ENCODE measurements at regions not wholly inside any gene's neighbourhood (a gene's known extent, or its start where the extent isn't known, plus 50 kb on each side); places are given as distances from the start of the nearest gene placed in this dataset.

DNA sequence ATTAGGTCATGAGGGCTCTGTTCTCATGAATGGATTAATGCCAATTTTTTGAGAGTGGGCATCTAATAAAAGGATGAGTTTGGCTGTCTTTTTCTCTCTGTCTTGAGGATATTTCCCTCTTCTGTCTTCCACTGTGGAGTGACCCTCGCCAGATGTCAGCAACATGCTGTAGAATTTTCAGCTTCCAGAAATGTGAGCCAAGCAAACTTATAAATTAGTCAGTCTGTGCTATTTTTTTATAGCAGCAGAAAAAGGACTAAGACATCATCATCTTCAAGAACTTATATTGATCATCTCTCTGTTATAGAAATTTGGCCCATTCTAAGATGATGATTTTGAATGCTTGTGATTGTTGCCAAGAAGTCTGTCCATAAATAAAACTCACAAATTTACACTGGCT, 431.4 kb downstream of the FGF9 start:
- H3K4me3 ChIP-seq (ENCODE audit: low read depth, poor library complexity, severe bottlenecking) = no peak overlapping the region
- WGBS, 2 donors = 59 to 60% methylated on average over 1 of the region's 1 CpG
- DNase-seq (ENCODE audit: low spot score in 2 of 2) = no peak
- TF ChIP-seq POLR2A (IDR thresholded peaks at IDR 0.05) (no peak), CTCF (IDR thresholded peaks at IDR 0.05) (no peak)
- intact Hi-C loops (cut with DNase I; ENCODE audit: low total_unique reads) = no loop called here

GRCh38 chr13:22103046-22104027, 432.5 kb downstream of the FGF9 start:
- DNase-seq (ENCODE audit: low spot score in 2 of 2) = no peak
- no peak overlapping the region for H3K4me3 ChIP-seq (ENCODE audit: low read depth, poor library complexity, severe bottlenecking)
- no peak for TF ChIP-seq POLR2A (IDR thresholded peaks at IDR 0.05)
- TF ChIP-seq CTCF (IDR thresholded peaks at IDR 0.05) = no peak
- intact Hi-C loops (cut with DNase I; ENCODE audit: low total_unique reads) = no loop called here
- 74 to 76% methylated on average over 10 of the region's 10 CpGs for WGBS, 2 donors

GRCh38 chr13:22106058-22106457, 435.2 kb downstream of the FGF9 start:
- no peak for DNase-seq (ENCODE audit: low spot score in 2 of 2)
- no peak for TF ChIP-seq CTCF (IDR thresholded peaks at IDR 0.05)
- no peak for TF ChIP-seq POLR2A (IDR thresholded peaks at IDR 0.05)
- H3K4me3 ChIP-seq (ENCODE audit: low read depth, poor library complexity, severe bottlenecking) = no peak overlapping the region
- intact Hi-C loops (cut with DNase I; ENCODE audit: low total_unique reads) = no loop called here
- 87 to 96% methylated on average over 3 of the region's 3 CpGs for WGBS, 2 donors

DNA sequence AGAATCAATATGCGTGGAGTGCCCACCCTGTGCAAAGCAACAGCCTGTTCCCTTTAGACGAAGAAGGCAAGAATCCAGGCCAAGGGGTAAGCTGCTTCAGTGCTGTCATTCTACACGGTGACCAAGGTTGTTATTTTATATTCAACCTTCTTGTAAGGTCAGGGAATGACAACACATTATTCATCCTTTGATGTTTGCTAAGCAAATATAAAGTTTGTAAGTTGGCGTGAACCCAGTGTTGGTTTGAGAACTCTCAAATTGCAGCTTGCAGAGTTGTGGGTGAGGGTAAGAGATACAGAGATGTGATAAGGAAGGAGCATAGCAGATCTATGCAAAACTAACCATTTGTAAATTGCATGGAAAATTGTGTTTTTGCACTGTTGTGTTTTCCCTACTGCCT, 436.7 kb downstream of the FGF9 start:
- WGBS, 2 donors = 68 to 71% methylated on average over 4 of the region's 4 CpGs

DNA sequence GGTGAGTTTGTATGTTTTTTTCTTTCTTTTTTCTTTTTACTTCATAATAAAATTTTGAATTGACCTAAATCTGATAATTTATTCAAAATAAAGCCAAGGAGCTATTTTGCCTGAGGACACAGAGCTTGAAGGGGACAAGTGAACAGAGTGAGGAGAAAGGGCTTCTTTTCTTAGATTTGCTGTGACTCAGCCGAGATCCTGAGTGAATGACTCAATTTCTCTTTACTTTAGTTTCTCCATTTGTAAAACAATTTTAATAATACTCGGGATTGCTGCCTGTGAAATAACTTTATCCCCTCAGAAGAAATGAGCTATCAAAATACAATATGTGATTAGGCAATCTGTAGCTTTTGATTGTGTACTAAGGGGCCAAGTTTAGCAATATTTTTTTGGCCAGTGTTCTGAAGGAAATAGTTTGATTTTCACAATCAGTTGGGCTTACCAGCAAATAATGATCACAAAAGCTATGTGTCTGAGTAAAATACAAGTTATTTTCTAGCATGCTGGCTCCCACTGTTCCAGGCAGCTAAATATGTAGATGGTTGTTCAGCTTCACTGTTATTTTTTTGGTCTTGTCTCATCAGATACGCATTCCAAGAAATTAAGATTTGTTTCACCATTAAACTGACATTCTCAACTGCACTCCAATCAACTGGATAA, 437.5 kb downstream of the FGF9 start:
- no peak overlapping the region for H3K4me3 ChIP-seq (ENCODE audit: low read depth, poor library complexity, severe bottlenecking)
- no peak for DNase-seq (ENCODE audit: low spot score in 2 of 2)
- 43 to 47% methylated on average over 3 of the region's 3 CpGs for WGBS, 2 donors
- intact Hi-C loops (cut with DNase I; ENCODE audit: low total_unique reads) = no loop called here
- no peak for TF ChIP-seq CTCF (IDR thresholded peaks at IDR 0.05)
- no peak for TF ChIP-seq POLR2A (IDR thresholded peaks at IDR 0.05)

More for the DNA sequence above, 436.7 kb downstream of the FGF9 start:
- no peak overlapping the region for H3K4me3 ChIP-seq (ENCODE audit: low read depth, poor library complexity, severe bottlenecking)
- TF ChIP-seq CTCF (IDR thresholded peaks at IDR 0.05) (no peak), POLR2A (IDR thresholded peaks at IDR 0.05) (no peak)
- intact Hi-C loops (cut with DNase I; ENCODE audit: low total_unique reads) = no loop called here
- no peak for DNase-seq (ENCODE audit: low spot score in 2 of 2)

Measured in lower leg skin (tissue), 4 donors.